ENCODE measurements at regions not wholly inside any gene's neighbourhood (a gene's known extent, or its start where the extent isn't known, plus 50 kb on each side); places are given as distances from the start of the nearest gene placed in this dataset.
"Not testable (repeated sequence)": the region's sequence is repeated elsewhere in the genome, so short reads cannot be mapped to it uniquely, and the experiment has no call there.

GRCh38 chr20:57983082-57983481 is 245.4 kb downstream of the ANKRD60 start:
- Mint-ChIP-seq H3K27ac (no peak overlapping the region), H3K27me3 (ENCODE audit: low read depth) (peaks cover 2% of the 10 kb centered on the region), H3K4me3 (no peak overlapping the region), H3K9me3 (no peaks in the 10 kb centered on the region), H3K36me3 (ENCODE audit: low read depth) (no peaks in the 10 kb centered on the region), H3K4me1 (ENCODE audit: low read depth) (no peaks in the 10 kb centered on the region)
- no peak for DNase-seq
- CTCF ChIA-PET: interaction anchor here (1.2 kb wide), 1 partner anchor 129 kb away, joined by 3 read pairs; no protein-coding TSS in a partner anchor
- intact Hi-C loops (cut with micrococcal nuclease): no loop called here

- CTCF ChIA-PET: no interaction called here
- no peak overlapping the region for H3K27ac Mint-ChIP-seq
- no peaks in the 10 kb centered on the region for H3K4me1 Mint-ChIP-seq (ENCODE audit: low read depth)
- intact Hi-C loops (cut with micrococcal nuclease): no loop called here
- no peak for DNase-seq
- peaks cover 2% of the 10 kb centered on the region for H3K27me3 Mint-ChIP-seq (ENCODE audit: low read depth)
- no peaks in the 10 kb centered on the region for H3K9me3 Mint-ChIP-seq
- H3K36me3 Mint-ChIP-seq (ENCODE audit: low read depth): no peaks in the 10 kb centered on the region
- H3K4me3 Mint-ChIP-seq: no peak overlapping the region
Observed at GRCh38 chr20:57980506-57980905, 247.9 kb downstream of the ANKRD60 start.

GRCh38 chr20:57977569-57977968 is 250.9 kb downstream of the ANKRD60 start:
- peaks cover 2% of the 10 kb centered on the region for H3K27me3 Mint-ChIP-seq (ENCODE audit: low read depth)
- H3K4me3 Mint-ChIP-seq: no peak overlapping the region
- peaks cover 2% of the 10 kb centered on the region for H3K9me3 Mint-ChIP-seq
- H3K36me3 Mint-ChIP-seq (ENCODE audit: low read depth): no peaks in the 10 kb centered on the region
- no peaks in the 10 kb centered on the region for H3K4me1 Mint-ChIP-seq (ENCODE audit: low read depth)
- no peak overlapping the region for H3K27ac Mint-ChIP-seq
- no peak for DNase-seq
- intact Hi-C loops (cut with micrococcal nuclease): no loop called here
- CTCF ChIA-PET: interaction anchor here (0.6 kb wide), 1 partner anchor 350 kb away, joined by 3 read pairs; no protein-coding TSS in a partner anchor

GRCh38 chr20:57977141-57977540 is 251.3 kb downstream of the ANKRD60 start:
- H3K36me3 Mint-ChIP-seq (ENCODE audit: low read depth): no peaks in the 10 kb centered on the region
- H3K9me3 Mint-ChIP-seq: peaks cover 2% of the 10 kb centered on the region
- H3K27ac Mint-ChIP-seq: no peak overlapping the region
- CTCF ChIA-PET: interaction anchor here (0.6 kb wide), 1 partner anchor 349 kb away, joined by 3 read pairs; no protein-coding TSS in a partner anchor
- no peak for DNase-seq
- H3K27me3 Mint-ChIP-seq (ENCODE audit: low read depth): peaks cover 2% of the 10 kb centered on the region
- intact Hi-C loops (cut with micrococcal nuclease): no loop called here
- H3K4me3 Mint-ChIP-seq: no peak overlapping the region
- no peaks in the 10 kb centered on the region for H3K4me1 Mint-ChIP-seq (ENCODE audit: low read depth)

- H3K4me1 Mint-ChIP-seq (ENCODE audit: low read depth): no peaks in the 10 kb centered on the region
- H3K36me3 Mint-ChIP-seq (ENCODE audit: low read depth): no peaks in the 10 kb centered on the region
- CTCF ChIA-PET: interaction anchor here (1.3 kb wide), 1 partner anchor 113 kb away, joined by 4 read pairs; no protein-coding TSS in a partner anchor
- intact Hi-C loops (cut with micrococcal nuclease): no loop called here
- H3K4me3 Mint-ChIP-seq: no peak overlapping the region
- H3K27me3 Mint-ChIP-seq (ENCODE audit: low read depth): peaks cover 2% of the 10 kb centered on the region
- DNase-seq: no peak
- no peak overlapping the region for H3K27ac Mint-ChIP-seq
- H3K9me3 Mint-ChIP-seq: peaks cover 2% of the 10 kb centered on the region
Observed at GRCh38 chr20:57974863-57975262, 253.6 kb downstream of the ANKRD60 start.

- intact Hi-C loops (cut with micrococcal nuclease): no loop called here
- H3K36me3 Mint-ChIP-seq (ENCODE audit: low read depth): no peaks in the 10 kb centered on the region
- DNase-seq: no peak
- H3K27ac Mint-ChIP-seq: no peak overlapping the region
- H3K9me3 Mint-ChIP-seq: peaks cover 2% of the 10 kb centered on the region
- H3K27me3 Mint-ChIP-seq (ENCODE audit: low read depth): peaks cover 3% of the 10 kb centered on the region
- no peaks in the 10 kb centered on the region for H3K4me1 Mint-ChIP-seq (ENCODE audit: low read depth)
- CTCF ChIA-PET: interaction anchor here (1.3 kb wide), 1 partner anchor 114 kb away, joined by 4 read pairs; no protein-coding TSS in a partner anchor
- no peak overlapping the region for H3K4me3 Mint-ChIP-seq
Observed at GRCh38 chr20:57973886-57974285, 254.6 kb downstream of the ANKRD60 start.

GRCh38 chr20:57971583-57971982 is 256.9 kb downstream of the ANKRD60 start:
- H3K36me3 Mint-ChIP-seq (ENCODE audit: low read depth); H3K27me3 Mint-ChIP-seq (ENCODE audit: low read depth); H3K9me3 Mint-ChIP-seq; DNase-seq; intact Hi-C loops (cut with micrococcal nuclease); H3K27ac Mint-ChIP-seq; H3K4me1 Mint-ChIP-seq (ENCODE audit: low read depth); CTCF ChIA-PET; H3K4me3 Mint-ChIP-seq: not testable (repeated sequence)

GRCh38 chr20:57970856-57971255 is 257.6 kb downstream of the ANKRD60 start:
- Mint-ChIP-seq H3K27ac (no peak overlapping the region), H3K4me3 (no peak overlapping the region), H3K36me3 (ENCODE audit: low read depth) (no peaks in the 10 kb centered on the region), H3K9me3 (peaks cover 2% of the 10 kb centered on the region), H3K4me1 (ENCODE audit: low read depth) (no peaks in the 10 kb centered on the region), H3K27me3 (ENCODE audit: low read depth) (peaks cover 4% of the 10 kb centered on the region)
- CTCF ChIA-PET: no interaction called here
- intact Hi-C loops (cut with micrococcal nuclease): no loop called here
- DNase-seq: no peak

- Mint-ChIP-seq H3K9me3 (peaks cover 2% of the 10 kb centered on the region), H3K4me1 (ENCODE audit: low read depth) (no peaks in the 10 kb centered on the region), H3K27me3 (ENCODE audit: low read depth) (peaks cover 4% of the 10 kb centered on the region), H3K4me3 (no peak overlapping the region), H3K27ac (no peak overlapping the region), H3K36me3 (ENCODE audit: low read depth) (no peaks in the 10 kb centered on the region)
- intact Hi-C loops (cut with micrococcal nuclease): no loop called here
- no peak for DNase-seq
- CTCF ChIA-PET: no interaction called here
Observed at GRCh38 chr20:57970116-57970515, 258.3 kb downstream of the ANKRD60 start.

GRCh38 chr20:57968120-57968519 is 258.3 kb upstream of the PMEPA1 start:
- Mint-ChIP-seq H3K9me3 (no peaks in the 10 kb centered on the region), H3K27ac (no peak overlapping the region), H3K36me3 (ENCODE audit: low read depth) (no peaks in the 10 kb centered on the region), H3K4me1 (ENCODE audit: low read depth) (no peaks in the 10 kb centered on the region), H3K4me3 (no peak overlapping the region), H3K27me3 (ENCODE audit: low read depth) (peaks cover 4% of the 10 kb centered on the region)
- DNase-seq: no peak
- intact Hi-C loops (cut with micrococcal nuclease): no loop called here
- CTCF ChIA-PET: no interaction called here

GRCh38 chr20:57967364-57967763 is 257.5 kb upstream of the PMEPA1 start:
- Mint-ChIP-seq H3K4me3 (no peak overlapping the region), H3K27ac (no peak overlapping the region), H3K9me3 (no peaks in the 10 kb centered on the region), H3K4me1 (ENCODE audit: low read depth) (no peaks in the 10 kb centered on the region), H3K36me3 (ENCODE audit: low read depth) (no peaks in the 10 kb centered on the region), H3K27me3 (ENCODE audit: low read depth) (peaks cover 4% of the 10 kb centered on the region)
- intact Hi-C loops (cut with micrococcal nuclease): no loop called here
- DNase-seq: no peak
- CTCF ChIA-PET: no interaction called here

- H3K36me3 Mint-ChIP-seq (ENCODE audit: low read depth): no peaks in the 10 kb centered on the region
- no peak overlapping the region for H3K27ac Mint-ChIP-seq
- peaks cover 4% of the 10 kb centered on the region for H3K27me3 Mint-ChIP-seq (ENCODE audit: low read depth)
- H3K4me1 Mint-ChIP-seq (ENCODE audit: low read depth): no peaks in the 10 kb centered on the region
- no peak for DNase-seq
- CTCF ChIA-PET: no interaction called here
- intact Hi-C loops (cut with micrococcal nuclease): no loop called here
- H3K4me3 Mint-ChIP-seq: no peak overlapping the region
- no peaks in the 10 kb centered on the region for H3K9me3 Mint-ChIP-seq
Observed at GRCh38 chr20:57966620-57967019, 256.8 kb upstream of the PMEPA1 start.

- Mint-ChIP-seq H3K27me3 (ENCODE audit: low read depth) (peaks cover 4% of the 10 kb centered on the region), H3K4me1 (ENCODE audit: low read depth) (no peaks in the 10 kb centered on the region), H3K9me3 (no peaks in the 10 kb centered on the region), H3K4me3 (no peak overlapping the region), H3K36me3 (ENCODE audit: low read depth) (no peaks in the 10 kb centered on the region), H3K27ac (no peak overlapping the region)
- intact Hi-C loops (cut with micrococcal nuclease): no loop called here
- CTCF ChIA-PET: interaction anchor here (0.6 kb wide), 1 partner anchor 45 kb away, joined by 3 read pairs; no protein-coding TSS in a partner anchor
- DNase-seq: no peak
Observed at GRCh38 chr20:57965441-57965840, 255.6 kb upstream of the PMEPA1 start.
